Fibroblast of lung (primary cell): ENCODE measurements at regions not wholly inside any gene's neighbourhood (a gene's known extent, or its start where the extent isn't known, plus 50 kb on each side); places are given as distances from the start of the nearest gene placed in this dataset.

ENCODE experiments used
- EZH2 ChIP-seq: IDR thresholded peaks from 2 replicates; pipeline ENCODE4 v1.5.1; 2012; ENCODE audit warnings: low read length, control low read depth, mild to moderate bottlenecking; ENCODE audit errors: missing control alignments
- TF ChIP-seq, protein P1 (sequence below), 2 donors: IDR thresholded peaks in 1 of 2; conservative IDR thresholded peaks in 1 of 2; 1 replicate in 1 of 2; 2 replicates in 1 of 2; pipeline ENCODE4 v1.5.1; 2011 to 2012; ENCODE audit warnings: low read length in 2 of 2, control low read depth in 1 of 2, inconsistent platforms in 1 of 2, low read depth in 1 of 2, mild to moderate bottlenecking in 1 of 2

DNA sequence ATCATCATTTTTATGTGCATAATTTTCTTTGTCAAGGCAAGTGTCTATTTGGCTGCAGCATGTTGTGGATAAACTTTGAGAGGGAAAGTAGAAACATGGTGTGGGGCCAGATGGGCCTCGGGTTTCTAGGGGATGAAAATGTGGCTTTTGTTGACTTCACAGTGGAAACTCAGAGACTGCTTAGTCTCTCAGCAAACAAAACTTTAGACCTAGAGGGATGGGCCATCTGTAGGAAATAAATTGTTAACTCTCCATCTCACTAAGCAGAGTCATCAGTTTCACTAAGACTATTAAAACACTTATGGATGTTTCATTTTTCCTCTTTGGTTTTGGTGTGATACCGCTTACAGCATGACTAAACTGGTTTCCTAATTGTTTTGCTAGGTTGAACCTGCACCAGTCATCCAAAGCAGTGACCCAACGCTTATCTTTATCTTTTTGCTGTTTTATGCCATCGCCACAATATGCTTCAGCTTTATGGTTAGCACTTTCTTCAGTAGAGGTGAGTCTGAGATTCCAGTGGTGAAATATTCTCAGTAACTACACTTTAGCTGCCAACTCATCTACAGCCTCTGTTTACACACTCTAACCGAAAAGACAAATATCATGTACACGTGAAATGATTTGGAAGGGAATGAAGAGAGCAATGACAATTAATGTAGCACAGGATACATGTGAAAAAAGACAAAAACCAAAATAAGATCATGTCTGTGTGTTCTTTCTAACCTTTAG, 60.6 kb upstream of the CRYM start:
- TF ChIP-seq, protein P1, sequence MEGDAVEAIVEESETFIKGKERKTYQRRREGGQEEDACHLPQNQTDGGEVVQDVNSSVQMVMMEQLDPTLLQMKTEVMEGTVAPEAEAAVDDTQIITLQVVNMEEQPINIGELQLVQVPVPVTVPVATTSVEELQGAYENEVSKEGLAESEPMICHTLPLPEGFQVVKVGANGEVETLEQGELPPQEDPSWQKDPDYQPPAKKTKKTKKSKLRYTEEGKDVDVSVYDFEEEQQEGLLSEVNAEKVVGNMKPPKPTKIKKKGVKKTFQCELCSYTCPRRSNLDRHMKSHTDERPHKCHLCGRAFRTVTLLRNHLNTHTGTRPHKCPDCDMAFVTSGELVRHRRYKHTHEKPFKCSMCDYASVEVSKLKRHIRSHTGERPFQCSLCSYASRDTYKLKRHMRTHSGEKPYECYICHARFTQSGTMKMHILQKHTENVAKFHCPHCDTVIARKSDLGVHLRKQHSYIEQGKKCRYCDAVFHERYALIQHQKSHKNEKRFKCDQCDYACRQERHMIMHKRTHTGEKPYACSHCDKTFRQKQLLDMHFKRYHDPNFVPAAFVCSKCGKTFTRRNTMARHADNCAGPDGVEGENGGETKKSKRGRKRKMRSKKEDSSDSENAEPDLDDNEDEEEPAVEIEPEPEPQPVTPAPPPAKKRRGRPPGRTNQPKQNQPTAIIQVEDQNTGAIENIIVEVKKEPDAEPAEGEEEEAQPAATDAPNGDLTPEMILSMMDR (conservative IDR thresholded peaks at IDR 0.05 in 1 of 2, IDR thresholded peaks at IDR 0.05 in 1 of 2; ENCODE audit: low read depth in 1 of 2, low read length in 2 of 2), result no peak
- TF ChIP-seq EZH2, result no peak
